ENCODE measurements at regions not wholly inside any gene's neighbourhood (a gene's known extent, or its start where the extent isn't known, plus 50 kb on each side); places are given as distances from the start of the nearest gene placed in this dataset.
A peak's percentile ranks its signal among the peaks of the same experiment; 100 is the strongest.

DNA sequence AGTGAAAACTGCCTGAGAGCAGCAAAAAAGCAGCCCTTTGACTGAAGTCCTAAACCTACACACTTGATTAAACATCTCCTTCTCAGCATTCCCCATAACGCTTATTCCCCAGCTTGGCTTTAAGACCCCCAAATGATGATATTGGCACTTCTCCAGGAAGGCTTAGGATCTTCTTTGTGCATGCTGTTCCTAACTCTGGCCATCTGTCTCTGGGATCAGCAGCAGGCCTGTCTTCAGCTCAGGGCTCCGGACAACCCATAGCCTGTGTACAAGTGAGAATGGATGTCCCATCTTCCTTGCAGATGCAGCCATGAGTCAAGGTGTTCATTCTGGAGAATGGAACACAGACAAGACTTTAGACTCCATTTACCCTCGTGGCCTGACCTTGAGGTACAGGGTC is 81.6 kb upstream of the TMEM17 start:
- H3K36me3 ChIP-seq (ENCODE audit: control insufficient read depth, insufficient read depth, low read length), result no peaks in the 10 kb centered on the region

DNA sequence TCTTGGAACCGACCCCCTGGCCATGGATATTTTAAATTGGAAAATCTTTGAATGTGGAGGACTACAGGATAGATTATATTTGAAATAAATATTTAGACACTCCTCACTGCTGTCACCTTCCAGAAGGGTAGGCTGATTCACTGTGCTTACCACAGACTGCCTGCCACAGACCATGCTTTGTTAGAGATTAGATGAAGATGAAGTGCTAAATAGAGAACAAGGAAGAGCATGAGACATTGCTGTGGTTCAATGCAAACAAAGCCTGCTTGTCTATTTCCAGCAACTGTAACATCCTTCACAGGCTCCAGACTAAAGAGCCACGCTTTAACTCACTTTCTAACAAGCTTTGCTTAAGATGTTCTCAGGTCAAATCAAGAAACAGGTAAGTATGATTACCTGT is 81.0 kb upstream of the TMEM17 start:
- DNase-seq (ENCODE audit: low read depth), result no peak
- H3K36me3 ChIP-seq (ENCODE audit: control insufficient read depth, insufficient read depth, low read length), result no peaks in the 10 kb centered on the region
- no peak overlapping the region for H3K4me3 ChIP-seq (ENCODE audit: low read depth, low read length)
- TF ChIP-seq, protein P1, sequence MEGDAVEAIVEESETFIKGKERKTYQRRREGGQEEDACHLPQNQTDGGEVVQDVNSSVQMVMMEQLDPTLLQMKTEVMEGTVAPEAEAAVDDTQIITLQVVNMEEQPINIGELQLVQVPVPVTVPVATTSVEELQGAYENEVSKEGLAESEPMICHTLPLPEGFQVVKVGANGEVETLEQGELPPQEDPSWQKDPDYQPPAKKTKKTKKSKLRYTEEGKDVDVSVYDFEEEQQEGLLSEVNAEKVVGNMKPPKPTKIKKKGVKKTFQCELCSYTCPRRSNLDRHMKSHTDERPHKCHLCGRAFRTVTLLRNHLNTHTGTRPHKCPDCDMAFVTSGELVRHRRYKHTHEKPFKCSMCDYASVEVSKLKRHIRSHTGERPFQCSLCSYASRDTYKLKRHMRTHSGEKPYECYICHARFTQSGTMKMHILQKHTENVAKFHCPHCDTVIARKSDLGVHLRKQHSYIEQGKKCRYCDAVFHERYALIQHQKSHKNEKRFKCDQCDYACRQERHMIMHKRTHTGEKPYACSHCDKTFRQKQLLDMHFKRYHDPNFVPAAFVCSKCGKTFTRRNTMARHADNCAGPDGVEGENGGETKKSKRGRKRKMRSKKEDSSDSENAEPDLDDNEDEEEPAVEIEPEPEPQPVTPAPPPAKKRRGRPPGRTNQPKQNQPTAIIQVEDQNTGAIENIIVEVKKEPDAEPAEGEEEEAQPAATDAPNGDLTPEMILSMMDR (IDR thresholded peaks at IDR 0.05; ENCODE audit: insufficient read depth, low read length, poor library complexity, severe bottlenecking), result no peak
- H3K27me3 ChIP-seq (ENCODE audit: control insufficient read depth, insufficient read depth, low read length), result no peaks in the 10 kb centered on the region

More for the DNA sequence above, 81.6 kb upstream of the TMEM17 start:
- H3K27me3 ChIP-seq (ENCODE audit: control insufficient read depth, insufficient read depth, low read length), result no peaks in the 10 kb centered on the region
- DNase-seq (ENCODE audit: low read depth), result no peak
- H3K4me3 ChIP-seq (ENCODE audit: low read depth, low read length), result no peak overlapping the region
- TF ChIP-seq, protein P1 (IDR thresholded peaks at IDR 0.05; ENCODE audit: insufficient read depth, low read length, poor library complexity, severe bottlenecking), result no peak

DNA sequence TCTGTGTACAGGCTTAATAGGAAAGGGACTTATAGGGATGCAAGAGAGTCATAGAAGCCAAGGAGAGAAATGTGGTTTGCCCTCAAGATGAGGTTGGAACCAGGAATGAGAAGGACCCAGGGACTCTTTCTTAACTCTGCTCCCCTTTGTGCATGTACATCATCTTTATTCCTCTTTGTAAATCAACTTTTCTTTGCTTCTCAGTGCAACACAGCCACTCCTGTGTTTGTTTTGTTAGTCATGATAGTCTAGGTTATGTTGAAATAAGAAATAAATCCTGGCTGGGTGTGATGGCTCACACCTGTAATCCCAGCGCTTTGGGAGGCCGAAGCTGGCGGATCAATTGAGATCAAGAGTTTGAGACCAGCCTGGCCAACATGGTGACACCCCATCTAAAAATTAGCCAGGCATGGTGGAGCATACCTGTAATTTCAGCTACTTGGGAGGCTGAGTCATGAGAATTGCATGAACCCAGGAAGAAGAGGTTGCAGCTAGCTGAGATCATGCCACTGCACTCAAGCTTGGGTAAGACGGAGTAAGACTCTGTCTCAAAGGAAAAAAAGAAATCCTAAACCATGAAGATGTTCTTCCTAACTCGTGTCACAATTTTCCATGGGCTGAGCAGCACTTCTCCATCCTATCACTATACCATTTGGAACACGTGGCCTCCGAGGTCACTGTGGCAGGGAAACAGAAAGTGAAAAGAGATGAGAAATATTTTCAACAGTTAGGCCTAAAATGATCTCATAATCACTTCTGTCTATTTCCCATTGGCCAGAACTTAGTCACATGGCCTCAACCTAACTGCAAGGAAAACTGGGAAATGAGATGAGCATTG is 73.0 kb upstream of the TMEM17 start:
- DNase-seq (ENCODE audit: low read depth), result no peak
- TF ChIP-seq, protein P1 (IDR thresholded peaks at IDR 0.05; ENCODE audit: insufficient read depth, low read length, poor library complexity, severe bottlenecking), result no peak
- H3K36me3 ChIP-seq (ENCODE audit: control insufficient read depth, insufficient read depth, low read length), result no peaks in the 10 kb centered on the region
- H3K4me3 ChIP-seq (ENCODE audit: low read depth, low read length), result no peak overlapping the region
- no peaks in the 10 kb centered on the region for H3K27me3 ChIP-seq (ENCODE audit: control insufficient read depth, insufficient read depth, low read length)

DNA sequence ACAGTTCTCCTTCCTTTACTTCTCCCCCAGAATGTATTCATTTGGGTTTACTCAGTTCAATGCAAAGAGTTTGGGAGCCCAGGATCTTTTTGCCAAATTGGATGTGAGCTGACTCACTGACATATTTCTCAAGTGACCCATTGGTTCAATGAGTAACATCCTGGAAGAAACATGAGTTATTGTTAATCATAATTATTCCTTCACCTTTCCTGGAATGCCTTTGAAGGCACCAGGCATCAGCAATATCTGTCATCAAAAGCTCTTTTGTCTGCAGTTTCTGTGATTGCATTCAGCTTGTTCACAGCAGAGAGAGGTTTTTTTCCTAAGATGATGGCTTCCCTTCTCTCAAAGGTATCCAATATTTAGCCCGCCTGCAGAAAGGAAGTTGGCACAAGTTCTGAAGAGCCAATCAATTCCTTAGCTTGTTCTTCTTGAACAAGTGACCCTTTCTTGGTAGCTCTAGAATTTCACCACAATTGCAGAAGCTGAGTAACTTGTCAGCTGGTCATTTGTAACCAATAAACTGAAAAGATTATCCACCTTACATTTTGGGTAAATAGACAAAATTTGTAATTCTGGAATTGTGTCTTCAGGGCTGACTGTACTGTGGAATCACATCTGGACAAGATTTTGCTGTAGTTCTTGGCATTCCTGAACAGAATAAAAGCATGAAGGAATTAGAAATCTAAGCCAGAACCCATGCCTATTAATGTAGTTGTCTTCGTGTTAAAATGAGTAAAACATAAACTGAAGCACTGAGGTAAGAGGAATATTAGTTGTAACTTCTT is 72.2 kb upstream of the TMEM17 start:
- TF ChIP-seq, protein P1 (IDR thresholded peaks at IDR 0.05; ENCODE audit: insufficient read depth, low read length, poor library complexity, severe bottlenecking), result no peak
- no peaks in the 10 kb centered on the region for H3K36me3 ChIP-seq (ENCODE audit: control insufficient read depth, insufficient read depth, low read length)
- DNase-seq (ENCODE audit: low read depth), result peak; percentile 72
- no peak overlapping the region for H3K4me3 ChIP-seq (ENCODE audit: low read depth, low read length)
- H3K27me3 ChIP-seq (ENCODE audit: control insufficient read depth, insufficient read depth, low read length), result no peaks in the 10 kb centered on the region

DNA sequence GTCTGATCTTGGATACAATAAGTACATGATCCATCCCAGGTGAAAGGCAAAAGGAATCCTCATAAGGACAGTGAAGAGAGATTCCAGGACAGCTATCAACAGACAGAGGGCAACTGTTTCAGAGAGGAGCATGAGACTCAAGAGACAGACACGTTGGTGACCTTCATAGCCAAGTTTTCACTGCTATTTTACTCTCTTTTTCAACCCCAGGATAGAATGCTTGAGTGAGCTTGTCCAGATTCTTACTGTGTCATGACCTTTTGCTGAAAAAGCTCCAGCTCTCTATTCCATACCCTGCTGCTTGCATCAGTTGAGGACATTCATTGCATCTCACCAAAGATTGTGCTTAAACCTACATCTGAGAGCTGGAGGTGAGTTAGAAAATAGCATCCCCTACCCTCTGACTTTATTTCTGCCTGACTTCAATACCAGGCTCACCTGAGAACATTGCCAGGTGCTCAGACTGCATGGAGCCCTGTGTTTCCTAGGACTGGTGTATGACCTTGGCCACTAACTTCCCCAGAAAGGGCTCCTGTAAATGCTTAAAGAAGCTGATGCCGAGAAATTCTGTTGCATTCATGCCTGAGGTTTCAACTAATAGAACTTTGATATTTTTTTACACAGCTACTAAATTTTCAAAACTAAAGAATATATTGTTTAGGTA is 70.4 kb upstream of the TMEM17 start:
- TF ChIP-seq, protein P1 (IDR thresholded peaks at IDR 0.05; ENCODE audit: insufficient read depth, low read length, poor library complexity, severe bottlenecking), result no peak
- DNase-seq (ENCODE audit: low read depth), result no peak
- Histone ChIP-seq H3K4me3 (ENCODE audit: low read depth, low read length) (no peak overlapping the region), H3K36me3 (ENCODE audit: control insufficient read depth, insufficient read depth, low read length) (no peaks in the 10 kb centered on the region), H3K27me3 (ENCODE audit: control insufficient read depth, insufficient read depth, low read length) (no peaks in the 10 kb centered on the region)

Data from kidney epithelial cell (primary cell).